ENCODE measurements at regions not wholly inside any gene's neighbourhood (a gene's known extent, or its start where the extent isn't known, plus 50 kb on each side); places are given as distances from the start of the nearest gene placed in this dataset.
A peak's percentile ranks its signal among the peaks of the same experiment; 100 is the strongest.

DNA sequence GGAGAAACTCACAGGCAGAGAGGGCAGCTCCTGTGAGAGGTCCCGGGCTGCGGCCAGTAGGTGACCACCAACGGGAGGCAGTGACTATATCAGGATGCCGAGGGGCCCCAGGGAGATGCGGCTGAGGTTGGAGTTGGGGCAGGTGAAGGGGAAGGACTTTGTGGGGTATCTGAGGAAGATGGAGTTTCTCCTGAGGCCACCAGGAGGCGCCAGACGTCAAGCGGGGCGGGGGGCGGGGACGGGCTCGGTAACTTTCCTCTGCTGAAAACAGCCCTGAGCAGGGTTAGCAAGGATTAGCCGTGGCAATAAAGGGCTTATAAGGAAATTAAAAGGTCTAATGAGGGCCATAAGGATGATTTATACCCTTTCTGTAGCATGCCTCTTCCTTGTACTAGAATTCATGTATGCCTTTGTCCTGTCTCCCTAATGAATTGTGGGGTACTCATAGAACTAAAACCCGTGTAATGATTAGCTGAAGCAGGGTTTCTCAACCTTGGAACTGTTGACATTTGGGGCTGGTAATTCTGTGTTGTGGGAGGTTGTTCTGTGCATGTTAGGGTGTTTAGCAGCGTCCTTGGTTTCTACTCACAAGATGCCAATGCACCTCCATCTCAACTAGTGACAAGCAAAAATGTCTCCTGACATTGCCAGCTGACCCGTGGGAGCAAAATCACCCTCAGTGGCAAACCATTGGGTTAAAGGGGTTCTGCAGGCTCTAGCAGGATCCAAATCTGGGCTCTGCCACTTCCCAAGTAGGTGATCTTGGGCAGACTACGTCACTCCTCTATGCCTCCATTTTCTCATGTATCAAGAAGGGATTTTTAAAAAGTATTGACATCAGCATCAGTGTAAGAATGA lies 74.8 kb upstream of the GRIN2A start:
- Histone ChIP-seq H2BK12ac (ENCODE audit: low read depth, low read length) (0 out of 2 replicates have a peak overlapping the region, but pooled peaks have one; percentile 9), H3K56ac (replicated peaks; ENCODE audit: insufficient read length, low read depth, low read length) (no peak overlapping the region), H3K23ac (ENCODE audit: insufficient read length) (no peak overlapping the region), H4K20me1 (replicated peaks in 1 of 2; ENCODE audit: control insufficient read depth in 1 of 2, insufficient read depth in 2 of 2, low read length in 2 of 2) (no peaks in the 10 kb centered on the region), H2BK120ac (replicated peaks; ENCODE audit: low read depth, low read length) (no peak overlapping the region), H2BK5ac (ENCODE audit: low read depth, low read length) (no peak overlapping the region), H3K36me3 (ENCODE audit: control insufficient read depth in 2 of 4, insufficient read depth in 4 of 4, low read length in 3 of 4) (no peaks in the 10 kb centered on the region), H3K23me2 (ENCODE audit: low read depth, low read length) (no peaks in the 10 kb centered on the region), H4K5ac (ENCODE audit: insufficient read length, low read depth, low read length) (no peak overlapping the region), H3K4me1 (replicated peaks in 1 of 4; ENCODE audit: control insufficient read depth in 3 of 4, insufficient read depth in 4 of 4, low read length in 3 of 4) (peaks cover 0 to 8% (median 0%) of the 10 kb centered on the region in 4 experiments; a peak in 2 of 7 replicates), H3K4ac (replicated peaks; ENCODE audit: insufficient read length, low read depth, low read length) (no peak overlapping the region), H3K27me3 (replicated peaks in 1 of 4; ENCODE audit: control insufficient read depth in 3 of 4, extremely low read depth in 1 of 4, insufficient read depth in 3 of 4, low read length in 3 of 4) (0 out of 7 replicates have a peak, but pooled peaks cover 0 to 2% (median 0%) of the 10 kb centered on the region in 4 experiments), H3K79me1 (ENCODE audit: low read depth, low read length) (no peaks in the 10 kb centered on the region), H3K79me2 (ENCODE audit: control insufficient read depth in 1 of 2, insufficient read depth in 2 of 2, low read length in 2 of 2) (no peaks in the 10 kb centered on the region), H3K27ac (ENCODE audit: low read depth, low read length) (no peak overlapping the region), H2AFZ (ENCODE audit: low read length) (peak overlapping the region; percentile 98), H3K9ac (replicated peaks in 1 of 4; ENCODE audit: extremely low read depth in 1 of 4, low read depth in 3 of 4, low read length in 3 of 4) (no peak overlapping the region), H3K4me2 (ENCODE audit: insufficient read depth in 1 of 2, low read depth in 2 of 2, low read length in 2 of 2) (peak overlapping the region in 1 of 2 experiments; percentile 56; a peak in 2 of 4 replicates), H2BK20ac (ENCODE audit: low read length) (no peak overlapping the region), H3K9me3 (ENCODE audit: insufficient read depth in 2 of 2, low read depth in 1 of 2, low read length in 1 of 2) (no peaks in the 10 kb centered on the region), H3K18ac (ENCODE audit: extremely low read depth, low read length) (no peak overlapping the region), H2AK5ac (ENCODE audit: low read depth, low read length) (no peak overlapping the region), H4K8ac (ENCODE audit: extremely low read depth, insufficient read depth, low read length) (no peak overlapping the region), H2BK15ac (ENCODE audit: low read length) (no peak overlapping the region), H3K4me3 (ENCODE audit: extremely low read depth in 1 of 4, insufficient read depth in 2 of 4, low read depth in 3 of 4, low read length in 4 of 4) (peak overlapping the region in 1 of 4 experiments; percentile 23; a peak in 1 of 8 replicates), H3K14ac (ENCODE audit: insufficient read length) (no peak overlapping the region), H4K91ac (replicated peaks; ENCODE audit: insufficient read length, low read length) (no peak overlapping the region)
- 36% methylated on average over 9 of the region's 17 CpGs; no CpG with 5 or more reads in 1 of the 2 experiments for WGBS, 2 experiments (ENCODE audit: extremely low coverage in 1 of 2, insufficient coverage in 1 of 2, insufficient read length in 1 of 2, insufficient replicate concordance in 2 of 2, low coverage in 1 of 2, low lambda C conversion rate in 2 of 2, missing lambda C conversion rate in 1 of 2)
- CTCF ChIA-PET (ENCODE audit: partially characterized antibody) = interaction anchor here (0.6 to 2.6 kb wide), 43 partner anchors 9 to 999 kb away, joined by 3 to 14 read pairs (median 3); partner anchors contain the start of gene GRIN2A
- FAIRE-seq (no peak), DNase-seq (ENCODE audit: low read depth in 1 of 2, low spot score in 2 of 2) (peak; percentile 9 to 64)
- POLR2A ChIA-PET (ENCODE audit: partially characterized antibody) = interaction anchor here (0.7 kb wide), 1 partner anchor 247 kb away, joined by 3 read pairs; no protein-coding TSS in a partner anchor
- TF ChIP-seq NRF1 (IDR thresholded peaks at IDR 0.05; ENCODE audit: low read depth, low read length) = no peak
- TF ChIP-seq, protein P1, sequence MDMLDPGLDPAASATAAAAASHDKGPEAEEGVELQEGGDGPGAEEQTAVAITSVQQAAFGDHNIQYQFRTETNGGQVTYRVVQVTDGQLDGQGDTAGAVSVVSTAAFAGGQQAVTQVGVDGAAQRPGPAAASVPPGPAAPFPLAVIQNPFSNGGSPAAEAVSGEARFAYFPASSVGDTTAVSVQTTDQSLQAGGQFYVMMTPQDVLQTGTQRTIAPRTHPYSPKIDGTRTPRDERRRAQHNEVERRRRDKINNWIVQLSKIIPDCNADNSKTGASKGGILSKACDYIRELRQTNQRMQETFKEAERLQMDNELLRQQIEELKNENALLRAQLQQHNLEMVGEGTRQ (IDR thresholded peaks at IDR 0.05; ENCODE audit: low read length) = no peak
- TF ChIP-seq SP1 (IDR thresholded peaks at IDR 0.05; ENCODE audit: low read depth, low read length) = 0 out of 2 replicates have a peak, but pooled peaks have one; percentile 32
- TF ChIP-seq POU5F1 (IDR thresholded peaks at IDR 0.05; ENCODE audit: low read depth, low read length) = no peak
- no peak for TF ChIP-seq KDM5A (IDR thresholded peaks at IDR 0.05; ENCODE audit: low read length)
- peak; percentile 69 to 78 for TF ChIP-seq RAD21 (IDR thresholded peaks at IDR 0.05 in 1 of 2, conservative IDR thresholded peaks at IDR 0.05 in 1 of 2; ENCODE audit: low read depth in 2 of 2, low read length in 2 of 2)
- TF ChIP-seq GTF2F1 (IDR thresholded peaks at IDR 0.05; ENCODE audit: borderline replicate concordance, low read depth, low read length) = no peak
- no peak for TF ChIP-seq TAF1 (IDR thresholded peaks at IDR 0.05; ENCODE audit: low read depth, low read length)
- TF ChIP-seq, protein P2, sequence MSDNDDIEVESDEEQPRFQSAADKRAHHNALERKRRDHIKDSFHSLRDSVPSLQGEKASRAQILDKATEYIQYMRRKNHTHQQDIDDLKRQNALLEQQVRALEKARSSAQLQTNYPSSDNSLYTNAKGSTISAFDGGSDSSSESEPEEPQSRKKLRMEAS (IDR thresholded peaks at IDR 0.05) = no peak

Data from H1 (cell line).